ENCODE measurements at regions not wholly inside any gene's neighbourhood (a gene's known extent, or its start where the extent isn't known, plus 50 kb on each side); places are given as distances from the start of the nearest gene placed in this dataset.

- Histone ChIP-seq H2BK15ac (ENCODE audit: low read depth, low read length) (no peak overlapping the region), H2BK120ac (ENCODE audit: low read depth, low read length) (no peak overlapping the region), H4K8ac (ENCODE audit: low read depth in 2 of 2, low read length in 2 of 2) (no peak overlapping the region), H2BK20ac (ENCODE audit: low read depth, low read length) (no peak overlapping the region), H3K14ac (replicated peaks; ENCODE audit: low read depth, low read length) (no peak overlapping the region), H3K23ac (ENCODE audit: low read depth, low read length) (no peak overlapping the region), H3K9me3 (ENCODE audit: control insufficient read depth, insufficient read depth, low read length) (no peaks in the 10 kb centered on the region), H3K36me3 (ENCODE audit: control insufficient read depth, insufficient read depth, low read length) (no peaks in the 10 kb centered on the region), H3K18ac (ENCODE audit: low read depth, low read length) (no peak overlapping the region; the same call in 1 of the 2 replicates), H4K5ac (ENCODE audit: low read depth, low read length) (no peak overlapping the region; the same call in 1 of the 2 replicates), H3K79me1 (ENCODE audit: low read depth in 1 of 2, low read length in 2 of 2) (no peaks in the 10 kb centered on the region), H4K91ac (ENCODE audit: insufficient read depth, low read depth, low read length) (no peak overlapping the region), H2AFZ (replicated peaks; ENCODE audit: low read length, poor library complexity) (no peak overlapping the region), H3K9me1 (ENCODE audit: insufficient read depth, low read length) (no peaks in the 10 kb centered on the region), H3K4me1 (ENCODE audit: control insufficient read depth, insufficient read depth, low read length) (no peaks in the 10 kb centered on the region; the same call in 1 of the 2 replicates), H3K4me3 (ENCODE audit: insufficient read depth, low read depth, low read length) (no peak overlapping the region), H3K27ac (ENCODE audit: insufficient read depth, low read length) (no peak overlapping the region), H4K20me1 (ENCODE audit: insufficient read depth, low read length) (no peaks in the 10 kb centered on the region), H3K4me2 (ENCODE audit: low read depth, low read length) (no peak overlapping the region), H2BK5ac (ENCODE audit: low read depth, low read length, poor library complexity, severe bottlenecking) (no peak overlapping the region), H3K4ac (ENCODE audit: low read depth, low read length) (no peak overlapping the region), H3K56ac (ENCODE audit: extremely low read depth, insufficient read depth, low read length) (no peak overlapping the region), H3K27me3 (ENCODE audit: control insufficient read depth, insufficient read depth, low read length) (no peaks in the 10 kb centered on the region), H3K9ac (ENCODE audit: low read depth, low read length) (no peak overlapping the region), H2AK5ac (ENCODE audit: low read depth, low read length) (no peak overlapping the region), H2AK9ac (replicated peaks; ENCODE audit: low read depth, low read length, poor library complexity) (no peak overlapping the region)
- DNase-seq: no peak
- intact Hi-C loops (cut with micrococcal nuclease) (loop anchor here (10.0 kb wide), 1 partner anchor 243 kb away; no protein-coding TSS in a partner anchor), dilution Hi-C loops (cut with HindIII; ENCODE audit: low sequenced_read_pairs, unreplicated experiment) (no loop called here), in situ Hi-C loops (cut with MboI; ENCODE audit: low sequenced_read_pairs) (no loop called here)
- POLR2A ChIA-PET (ENCODE audit: unreplicated experiment): no interaction called here
- no peak; the same call in 1 of the 2 replicates for ATAC-seq (ENCODE audit: low read depth)
- no CpG with 5 or more reads among the region's 3 CpGs for WGBS, 2 experiments (ENCODE audit: extremely low coverage in 2 of 2, insufficient read length in 1 of 2)
- CTCF ChIA-PET: no interaction called here
- BruUV-seq (replicated peaks): no TSS peak
- TF ChIP-seq MAFK (IDR thresholded peaks at IDR 0.05; ENCODE audit: low read depth, low read length) (no peak), RCOR1 (IDR thresholded peaks at IDR 0.05; ENCODE audit: insufficient replicate concordance, low read length) (no peak)
These were observed 143.6 kb upstream of the TRPC6 start for GRCh38 chr11:101727451-101727850.

Measured in IMR-90 (cell line).